Bone marrow (tissue), 2 donors: ENCODE measurements at regions not wholly inside any gene's neighbourhood (a gene's known extent, or its start where the extent isn't known, plus 50 kb on each side); places are given as distances from the start of the nearest gene placed in this dataset.

Experiments
- DNase-seq, 2 donors: peaks; one replicate each; lab custom pipeline; 2025; lab: John Stamatoyannopoulos, UW

DNA sequence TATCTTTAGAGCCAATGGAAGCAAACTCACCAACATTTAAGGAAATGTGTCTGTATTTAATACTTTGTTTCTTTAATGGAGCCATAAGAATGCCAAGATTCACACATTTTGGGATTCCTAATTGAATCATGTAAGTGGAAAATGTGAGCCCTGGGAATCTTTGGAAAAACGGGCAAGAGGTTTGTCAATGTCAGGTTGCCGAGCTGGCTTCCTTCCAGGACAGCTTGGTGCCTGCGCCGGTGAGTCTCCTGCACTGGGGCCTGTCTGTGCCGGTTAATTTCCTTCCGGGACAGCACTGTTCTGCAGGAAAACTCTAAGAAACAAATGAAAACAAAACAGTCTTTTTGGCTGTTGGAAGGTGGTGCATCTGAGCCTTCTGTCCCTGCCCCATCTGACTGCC is 210.6 kb downstream of the HAPSTR1 start:
- no peak for DNase-seq

DNA sequence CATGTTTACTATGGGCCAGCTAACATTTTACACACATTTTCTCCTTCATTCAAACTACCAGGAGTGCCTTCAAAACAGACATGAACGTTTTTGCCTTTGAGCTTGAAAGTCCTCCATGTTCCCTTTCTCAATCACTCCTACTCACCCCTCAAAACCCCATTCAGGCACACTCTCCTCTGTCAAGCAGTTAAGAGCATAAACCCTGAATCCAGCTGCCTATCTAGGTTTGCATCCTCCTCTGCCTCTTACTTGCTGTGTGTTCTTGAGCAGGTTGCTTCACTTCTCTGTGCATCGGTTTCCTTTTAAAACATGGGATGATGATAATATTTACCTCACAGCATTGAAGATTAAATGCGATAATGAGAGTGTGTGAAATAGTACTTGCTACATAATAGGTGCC is 215.3 kb downstream of the HAPSTR1 start:
- no peak for DNase-seq

- no peak for DNase-seq
Measured at GRCh38 chr16:9307446-9307845, 216.0 kb downstream of the HAPSTR1 start.

DNA sequence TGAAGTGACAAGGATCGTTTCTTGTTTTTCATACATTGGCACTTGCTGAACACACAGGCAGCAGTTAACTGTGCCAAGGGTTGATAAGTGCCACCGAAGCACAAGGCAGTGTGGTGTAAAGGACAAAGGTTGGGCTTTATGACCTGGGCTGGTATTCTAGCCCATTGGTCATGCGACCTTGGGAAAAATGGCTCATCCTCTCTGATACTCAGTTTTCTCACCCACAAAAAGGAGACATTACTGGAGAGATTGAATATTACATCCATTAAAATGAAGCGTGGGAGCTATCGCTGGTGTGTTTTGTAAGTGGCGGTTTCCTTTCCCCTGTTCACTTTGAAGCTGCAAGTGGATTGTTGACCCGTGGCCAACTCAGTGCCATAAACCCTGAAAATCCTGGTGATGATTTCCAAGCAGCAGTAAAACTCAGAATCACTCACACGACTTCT is 216.9 kb downstream of the HAPSTR1 start:
- DNase-seq: no peak

- no peak for DNase-seq
Measured at GRCh38 chr16:9308850-9309249, 217.4 kb downstream of the HAPSTR1 start.

DNA sequence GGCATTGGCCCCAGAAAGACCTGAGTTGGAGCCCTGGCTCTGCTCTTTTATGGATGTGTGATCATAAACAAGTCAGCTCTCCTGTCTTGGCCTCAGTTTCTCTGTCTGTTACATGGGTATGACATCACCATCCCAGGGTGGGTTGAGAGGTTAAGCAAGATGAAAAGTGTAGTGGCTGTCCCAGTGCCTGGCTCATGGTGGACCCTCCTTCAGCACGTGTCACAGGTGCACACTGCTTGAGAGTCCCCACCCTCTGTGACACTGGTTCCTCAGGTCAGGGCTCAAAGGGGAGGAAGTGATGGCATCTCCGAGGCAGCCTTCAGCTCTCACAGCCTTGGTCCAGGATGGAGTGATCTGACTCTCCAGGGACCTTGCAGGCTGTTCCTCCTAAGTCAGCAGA is 218.4 kb downstream of the HAPSTR1 start:
- DNase-seq: no peak

GRCh38 chr16:9311303-9311954 is 220.0 kb downstream of the HAPSTR1 start:
- DNase-seq: no peak

- DNase-seq: no peak
Measured at GRCh38 chr16:9316008-9316407, 224.6 kb downstream of the HAPSTR1 start.

- no peak for DNase-seq
Measured at GRCh38 chr16:9316615-9317014, 225.2 kb downstream of the HAPSTR1 start.

DNA sequence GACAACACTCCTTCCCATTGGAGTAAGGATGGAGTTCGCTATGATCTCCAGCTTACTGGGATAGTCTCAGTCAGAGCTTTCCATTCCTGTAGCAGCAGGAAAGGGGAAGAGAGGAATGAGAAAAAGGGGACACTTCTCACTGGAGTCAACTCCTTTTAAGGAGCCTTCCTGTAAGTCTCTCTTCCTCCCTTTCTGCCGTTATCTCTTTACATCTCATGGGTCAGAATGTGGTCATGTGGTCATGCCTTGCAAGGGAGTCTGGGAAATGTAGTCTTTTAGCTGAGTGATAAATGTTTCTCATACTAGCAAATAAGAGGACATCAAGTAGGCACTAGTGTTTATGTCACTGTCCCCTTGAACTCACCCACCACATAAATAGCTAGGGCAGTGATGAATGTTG is 227.3 kb downstream of the HAPSTR1 start:
- no peak for DNase-seq

- no peak for DNase-seq
Measured at GRCh38 chr16:9322769-9323168, 231.3 kb downstream of the HAPSTR1 start.

DNA sequence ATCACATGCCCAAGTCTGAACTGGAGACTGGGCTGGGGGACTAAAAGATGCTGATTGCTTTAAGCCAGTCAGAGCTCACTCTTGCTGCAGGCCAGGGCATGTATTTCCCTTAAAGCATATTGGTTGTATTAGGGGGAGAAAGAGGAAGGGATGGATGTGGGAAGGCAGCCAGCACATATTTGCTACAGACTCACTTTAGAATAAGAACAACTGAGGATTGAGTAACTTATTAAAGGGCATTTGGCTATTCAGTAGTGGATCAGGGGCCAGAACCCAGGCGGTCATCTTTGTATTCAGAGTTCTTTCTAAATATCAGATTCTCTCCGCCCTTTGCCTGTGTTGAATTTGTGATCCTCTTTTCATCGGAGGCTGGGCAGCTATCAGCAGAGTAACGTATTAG is 231.7 kb downstream of the HAPSTR1 start:
- no peak for DNase-seq

GRCh38 chr16:9327253-9327652 is 235.8 kb downstream of the HAPSTR1 start:
- DNase-seq: no peak

DNA sequence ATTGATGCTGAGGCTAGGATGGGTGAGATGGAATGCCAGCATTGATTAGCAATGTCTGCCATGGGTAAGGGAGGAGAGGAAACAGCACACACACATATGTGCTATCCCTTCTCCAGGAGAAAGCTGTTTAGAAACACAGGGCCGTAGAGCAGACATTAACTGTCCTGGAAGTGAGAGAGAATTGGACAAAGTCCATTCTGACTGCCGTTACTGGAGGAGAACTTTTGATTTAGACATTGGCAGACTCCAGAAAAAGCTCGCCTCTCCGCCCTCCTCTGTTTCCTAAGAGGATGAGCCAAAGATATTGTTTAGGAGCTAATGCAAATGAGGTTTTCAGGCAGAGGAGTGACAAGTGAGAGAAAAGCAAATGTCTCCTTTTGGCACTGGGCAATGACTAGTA is 237.0 kb downstream of the HAPSTR1 start:
- DNase-seq: no peak

DNA sequence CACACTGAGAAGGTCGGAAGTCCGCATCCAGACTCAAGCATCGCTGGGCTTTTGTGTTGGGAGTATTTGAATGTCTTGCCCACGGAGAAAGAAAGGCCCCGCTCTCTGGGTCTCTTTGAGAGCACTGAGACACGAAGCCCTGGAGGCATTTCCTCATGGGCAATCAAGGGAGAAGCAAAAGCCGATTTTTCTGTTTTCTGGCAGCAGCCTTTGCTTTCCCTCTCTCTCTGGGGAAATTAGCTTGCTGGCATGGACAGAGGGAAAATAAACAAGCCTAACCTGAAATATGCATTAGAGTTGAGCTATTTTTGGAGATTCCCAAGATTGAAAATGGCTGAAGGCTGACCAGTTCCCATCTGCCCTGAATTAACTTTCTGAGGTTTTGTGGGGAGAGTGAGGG is 238.7 kb downstream of the HAPSTR1 start:
- DNase-seq: no peak

- no peak for DNase-seq
Measured at GRCh38 chr16:9331503-9331902, 240.1 kb downstream of the HAPSTR1 start.

DNA sequence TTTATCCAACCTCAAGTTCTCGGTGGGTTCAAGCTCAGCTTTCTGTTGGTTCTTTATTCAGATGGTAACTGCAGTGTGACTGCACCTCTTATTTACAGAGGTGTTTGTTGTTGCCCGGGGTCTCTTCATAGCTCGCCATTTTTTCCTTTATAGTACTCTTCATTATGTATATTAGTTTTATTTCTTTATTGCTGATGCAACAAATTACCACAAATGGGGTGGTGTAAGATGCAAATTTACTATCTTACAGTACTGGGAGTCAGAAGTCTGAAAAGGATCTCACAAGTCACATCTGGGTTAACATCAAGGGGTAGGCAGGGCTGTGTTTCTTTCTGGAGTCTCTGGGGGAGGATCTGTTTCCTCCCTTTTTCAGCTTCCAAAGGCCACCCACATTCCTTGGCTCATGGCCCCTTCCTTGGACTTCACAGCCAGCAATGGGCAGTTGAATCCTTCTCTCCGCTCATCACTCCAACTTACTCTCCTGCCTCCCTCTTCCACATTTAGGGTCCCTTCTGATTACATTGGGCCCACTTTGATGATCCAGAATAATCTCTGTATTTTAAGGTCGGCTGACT is 241.2 kb downstream of the HAPSTR1 start:
- DNase-seq: no peak

GRCh38 chr16:9333469-9333868 is 242.0 kb downstream of the HAPSTR1 start:
- DNase-seq: no peak

GRCh38 chr16:9334103-9334502 is 242.7 kb downstream of the HAPSTR1 start:
- no peak for DNase-seq

- no peak for DNase-seq
Measured at GRCh38 chr16:9337308-9338032, 246.0 kb downstream of the HAPSTR1 start.

- no peak for DNase-seq
Measured at GRCh38 chr16:9338068-9338467, 246.6 kb downstream of the HAPSTR1 start.

DNA sequence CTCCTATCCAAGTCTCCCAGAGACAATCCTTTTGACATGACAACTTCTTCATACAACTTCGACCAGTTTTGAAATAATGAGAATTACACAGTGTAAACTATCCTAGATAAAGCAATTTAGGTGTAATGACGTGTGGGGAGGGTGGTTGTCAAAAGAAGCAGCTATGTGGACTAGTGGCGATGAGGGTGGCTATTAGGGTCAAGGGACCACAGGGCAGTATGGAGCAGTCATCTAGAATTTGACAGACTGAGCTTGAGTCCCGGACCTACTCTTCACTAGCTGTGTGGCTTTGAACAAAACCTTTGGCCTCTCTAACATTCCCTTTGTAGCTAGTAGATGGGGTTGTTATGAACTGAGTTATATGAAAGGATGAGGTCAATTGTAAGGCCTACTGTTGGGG is 247.1 kb downstream of the HAPSTR1 start:
- DNase-seq: no peak

DNA sequence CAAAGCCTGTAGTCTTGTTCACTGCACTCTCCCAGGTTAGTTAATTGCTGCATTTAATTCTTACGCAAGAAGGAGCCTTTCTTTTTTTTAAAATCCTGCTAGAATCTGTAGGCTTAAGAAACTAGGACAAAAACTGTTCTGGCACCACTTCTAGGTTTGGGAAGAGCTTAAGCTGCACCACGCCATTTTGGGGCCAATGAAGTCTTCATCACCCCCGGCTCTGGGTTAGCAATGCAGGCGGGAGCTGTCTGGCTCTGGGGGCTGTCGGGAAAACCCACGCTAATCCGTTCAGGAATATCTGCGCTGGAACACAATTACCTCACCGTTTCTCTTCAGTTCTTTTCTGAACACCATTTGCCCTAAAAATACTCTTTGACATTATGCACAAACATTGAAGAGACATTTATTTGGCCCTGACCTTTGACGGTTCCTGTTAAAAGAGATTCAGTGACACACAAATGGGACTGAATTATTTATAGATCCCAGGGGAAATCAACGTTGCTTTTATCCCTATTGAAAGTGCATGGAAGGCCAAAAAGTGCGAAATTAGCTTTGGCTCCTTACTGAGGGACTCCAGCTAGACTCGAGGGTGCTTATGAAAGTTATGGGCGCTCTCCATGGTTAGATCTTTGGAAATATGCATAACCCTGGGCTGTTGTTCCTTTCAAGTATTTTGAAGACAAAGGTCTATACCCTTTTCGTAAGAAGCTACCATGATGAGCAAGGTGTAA is 249.2 kb downstream of the HAPSTR1 start:
- no peak for DNase-seq
